ENCODE measurements at regions not wholly inside any gene's neighbourhood (a gene's known extent, or its start where the extent isn't known, plus 50 kb on each side); places are given as distances from the start of the nearest gene placed in this dataset.

DNA sequence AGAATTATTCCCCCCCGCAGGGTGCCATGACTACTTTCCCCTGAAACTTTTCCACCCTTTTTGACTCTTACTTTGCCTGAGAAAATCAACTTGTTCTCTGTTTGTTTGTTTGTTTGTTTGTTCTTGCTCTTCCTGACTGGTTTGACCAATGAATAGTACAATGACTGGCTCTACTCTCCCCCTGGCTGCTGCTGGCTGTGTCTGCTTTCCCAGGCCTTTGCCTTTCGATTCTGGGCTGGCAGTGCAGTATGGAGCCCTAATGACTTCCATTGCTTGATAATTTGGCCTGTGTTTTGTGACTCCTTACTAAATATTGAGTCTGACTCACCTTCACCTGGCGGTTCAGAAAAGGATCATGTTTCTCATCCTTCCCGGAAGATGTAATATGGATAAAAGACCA lies 241.1 kb downstream of the TMEM182 start:
- H3K9ac ChIP-seq (ENCODE audit: extremely low read depth, low read length, poor library complexity, severe bottlenecking): no peak overlapping the region
- H3K27ac Mint-ChIP-seq: no peak overlapping the region
- no peak overlapping the region for H3K4me3 ChIP-seq (ENCODE audit: low read length)
- H3K27me3 Mint-ChIP-seq (ENCODE audit: insufficient read depth): peaks cover 84% of the 10 kb centered on the region
- peaks cover 97% of the 10 kb centered on the region for H3K27me3 ChIP-seq (ENCODE audit: control insufficient read depth, insufficient read depth, low read length, poor library complexity, severe bottlenecking)
- H3K9me3 ChIP-seq (ENCODE audit: control insufficient read depth, low read length): peaks cover 25% of the 10 kb centered on the region
- DNase-seq: peak; percentile 69
- peaks cover 5% of the 10 kb centered on the region for H3K4me1 ChIP-seq (ENCODE audit: control insufficient read depth, insufficient read depth, low read length)
- H3K9me3 Mint-ChIP-seq: peaks cover 29% of the 10 kb centered on the region
- no peaks in the 10 kb centered on the region for H3K36me3 ChIP-seq (ENCODE audit: control insufficient read depth, insufficient read depth, low read length)
- H3K4me3 Mint-ChIP-seq: no peak overlapping the region
- H3K27ac ChIP-seq (ENCODE audit: low read depth, low read length): no peak overlapping the region
- WGBS, 2 experiments (ENCODE audit: insufficient coverage in 1 of 2, insufficient read length in 1 of 2): 83 to 88% methylated on average over 2 to 4 of the region's 4 CpGs
- peak; percentile 67 for TF ChIP-seq CTCF (conservative IDR thresholded peaks at IDR 0.05)
- H3K36me3 Mint-ChIP-seq (ENCODE audit: low read depth): peaks cover 5% of the 10 kb centered on the region
- H3K4me1 Mint-ChIP-seq: peaks cover 19% of the 10 kb centered on the region

- Mint-ChIP-seq H3K4me1 (peaks cover 19% of the 10 kb centered on the region), H3K36me3 (ENCODE audit: low read depth) (peaks cover 5% of the 10 kb centered on the region)
These were observed 242.0 kb downstream of the TMEM182 start for GRCh38 chr2:103003750-103004260.

GRCh38 chr2:103004426-103004942 lies 242.7 kb downstream of the TMEM182 start:
- DNase-seq: no peak
- peaks cover 16% of the 10 kb centered on the region for H3K9me3 Mint-ChIP-seq
- H3K27ac Mint-ChIP-seq: no peak overlapping the region
- H3K27me3 Mint-ChIP-seq (ENCODE audit: insufficient read depth): peaks cover 70% of the 10 kb centered on the region
- no peak overlapping the region for H3K9ac ChIP-seq (ENCODE audit: extremely low read depth, low read length, poor library complexity, severe bottlenecking)
- peaks cover 5% of the 10 kb centered on the region for H3K36me3 Mint-ChIP-seq (ENCODE audit: low read depth)
- H3K36me3 ChIP-seq (ENCODE audit: control insufficient read depth, insufficient read depth, low read length): no peaks in the 10 kb centered on the region
- H3K9me3 ChIP-seq (ENCODE audit: control insufficient read depth, low read length): peaks cover 15% of the 10 kb centered on the region
- H3K4me1 Mint-ChIP-seq: peaks cover 19% of the 10 kb centered on the region
- peaks cover 10% of the 10 kb centered on the region for H3K4me1 ChIP-seq (ENCODE audit: control insufficient read depth, insufficient read depth, low read length)
- no peak overlapping the region for H3K4me3 ChIP-seq (ENCODE audit: low read length)
- H3K27ac ChIP-seq (ENCODE audit: low read depth, low read length): no peak overlapping the region
- H3K27me3 ChIP-seq (ENCODE audit: control insufficient read depth, insufficient read depth, low read length, poor library complexity, severe bottlenecking): peaks cover 86% of the 10 kb centered on the region
- no peak for TF ChIP-seq CTCF (conservative IDR thresholded peaks at IDR 0.05)
- WGBS, 2 experiments (ENCODE audit: insufficient coverage in 1 of 2, insufficient read length in 1 of 2): 65 to 83% methylated on average over 2 of the region's 2 CpGs
- no peak overlapping the region for H3K4me3 Mint-ChIP-seq

More at GRCh38 chr2:103003750-103004260, 242.0 kb downstream of the TMEM182 start:
- Mint-ChIP-seq H3K9me3 (peaks cover 22% of the 10 kb centered on the region), H3K4me3 (no peak overlapping the region), H3K27me3 (ENCODE audit: insufficient read depth) (peaks cover 76% of the 10 kb centered on the region), H3K27ac (no peak overlapping the region)
- WGBS, 2 experiments (ENCODE audit: insufficient coverage in 1 of 2, insufficient read length in 1 of 2): 95 to 96% methylated on average over 7 to 9 of the region's 9 CpGs
- Histone ChIP-seq H3K9ac (ENCODE audit: extremely low read depth, low read length, poor library complexity, severe bottlenecking) (no peak overlapping the region), H3K36me3 (ENCODE audit: control insufficient read depth, insufficient read depth, low read length) (no peaks in the 10 kb centered on the region), H3K9me3 (ENCODE audit: control insufficient read depth, low read length) (peaks cover 21% of the 10 kb centered on the region), H3K4me1 (ENCODE audit: control insufficient read depth, insufficient read depth, low read length) (peaks cover 9% of the 10 kb centered on the region), H3K27ac (ENCODE audit: low read depth, low read length) (no peak overlapping the region), H3K4me3 (ENCODE audit: low read length) (no peak overlapping the region), H3K27me3 (ENCODE audit: control insufficient read depth, insufficient read depth, low read length, poor library complexity, severe bottlenecking) (peaks cover 88% of the 10 kb centered on the region)
- no peak for DNase-seq
- no peak for TF ChIP-seq CTCF (conservative IDR thresholded peaks at IDR 0.05)

Measured in endodermal cell (in vitro differentiated cells).